GM18508 (cell line): ENCODE measurements at regions not wholly inside any gene's neighbourhood (a gene's known extent, or its start where the extent isn't known, plus 50 kb on each side); places are given as distances from the start of the nearest gene placed in this dataset.
"Not testable (repeated sequence)": the region's sequence is repeated elsewhere in the genome, so short reads cannot be mapped to it uniquely, and the experiment has no call there.

Experiments used
- ATAC-seq: cut with Tn5 transposase; IDR thresholded peaks from one replicate; pipeline ENCODE4 v1.9.1; 2021; ENCODE audit warnings: moderate number of reproducible peaks; ENCODE audit not compliant: insufficient read depth, unreplicated experiment

DNA sequence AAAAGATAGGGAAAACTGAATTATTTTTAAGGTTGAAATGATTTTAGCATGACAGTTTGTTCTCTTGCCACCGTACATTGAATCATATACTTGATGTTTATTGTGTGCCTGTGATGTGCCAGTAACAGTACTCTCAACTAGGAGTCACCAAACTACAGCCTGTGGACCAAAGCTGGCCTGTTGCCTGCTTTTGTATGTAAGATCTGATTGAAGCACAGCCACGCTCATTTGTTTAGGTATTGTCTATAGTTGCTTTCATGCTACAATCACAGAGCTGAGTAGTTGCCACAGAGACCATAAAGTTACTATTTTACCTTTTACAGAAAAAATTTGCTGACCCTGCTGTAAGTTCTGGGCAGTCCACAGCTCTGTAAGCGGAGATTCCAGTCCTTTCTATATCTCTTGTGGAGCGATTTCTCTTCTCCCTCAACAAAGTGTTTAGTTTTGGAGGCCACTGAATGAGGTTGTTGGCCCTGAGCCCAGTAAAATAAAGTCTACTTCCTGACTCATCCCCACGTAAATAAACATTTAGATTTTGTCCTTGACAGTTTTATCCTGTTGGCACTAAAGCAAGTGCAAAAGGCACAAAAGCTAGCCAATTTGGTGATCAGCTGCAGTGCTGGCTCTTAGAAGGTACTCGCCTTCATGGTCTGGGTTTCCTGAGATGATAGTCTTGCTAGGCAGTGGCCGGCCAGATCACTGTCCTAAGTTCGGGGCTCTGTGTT is 180.2 kb upstream of the ZNF92 start:
- ATAC-seq: not testable (repeated sequence)

DNA sequence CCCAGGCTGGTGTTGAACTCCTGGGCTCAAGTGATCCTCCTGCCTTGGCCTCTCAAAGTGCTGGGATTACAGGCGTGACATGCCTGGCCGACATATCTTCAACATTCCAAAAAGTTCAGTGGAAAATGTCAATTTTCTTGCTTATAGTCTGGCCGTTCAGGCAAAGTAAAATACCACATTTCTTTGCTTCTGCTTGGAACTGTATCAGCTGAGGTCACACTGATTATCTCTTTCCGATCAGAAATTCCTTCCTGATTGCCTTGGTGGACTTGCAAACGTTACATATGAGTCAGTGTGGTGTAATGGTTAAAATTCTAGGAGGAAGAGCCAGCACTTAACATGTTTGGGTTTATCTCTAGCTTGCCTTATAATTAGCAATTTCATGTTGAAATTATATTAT is 170.6 kb upstream of the ERV3-1 start:
- not testable (repeated sequence) for ATAC-seq

DNA sequence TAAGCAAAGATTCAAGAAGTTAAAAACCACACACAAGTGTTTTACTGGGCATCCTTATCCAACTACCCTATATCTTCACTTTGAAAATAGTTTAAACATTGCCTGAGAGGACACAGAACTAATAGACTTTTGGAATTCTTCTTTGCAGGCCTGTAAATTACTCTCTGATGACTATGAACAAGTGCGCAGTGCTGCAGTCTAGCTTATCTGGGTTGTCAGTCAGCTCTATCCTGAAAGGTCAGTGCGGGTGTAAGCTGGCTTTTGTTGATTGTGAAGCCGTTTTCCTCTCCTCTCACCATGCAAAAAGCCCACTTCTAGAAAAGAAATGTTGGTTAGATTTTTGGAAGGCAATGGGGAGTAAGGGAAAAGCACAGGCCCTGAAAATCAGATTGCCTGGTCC is 143.6 kb upstream of the ERV3-1 start:
- not testable (repeated sequence) for ATAC-seq

DNA sequence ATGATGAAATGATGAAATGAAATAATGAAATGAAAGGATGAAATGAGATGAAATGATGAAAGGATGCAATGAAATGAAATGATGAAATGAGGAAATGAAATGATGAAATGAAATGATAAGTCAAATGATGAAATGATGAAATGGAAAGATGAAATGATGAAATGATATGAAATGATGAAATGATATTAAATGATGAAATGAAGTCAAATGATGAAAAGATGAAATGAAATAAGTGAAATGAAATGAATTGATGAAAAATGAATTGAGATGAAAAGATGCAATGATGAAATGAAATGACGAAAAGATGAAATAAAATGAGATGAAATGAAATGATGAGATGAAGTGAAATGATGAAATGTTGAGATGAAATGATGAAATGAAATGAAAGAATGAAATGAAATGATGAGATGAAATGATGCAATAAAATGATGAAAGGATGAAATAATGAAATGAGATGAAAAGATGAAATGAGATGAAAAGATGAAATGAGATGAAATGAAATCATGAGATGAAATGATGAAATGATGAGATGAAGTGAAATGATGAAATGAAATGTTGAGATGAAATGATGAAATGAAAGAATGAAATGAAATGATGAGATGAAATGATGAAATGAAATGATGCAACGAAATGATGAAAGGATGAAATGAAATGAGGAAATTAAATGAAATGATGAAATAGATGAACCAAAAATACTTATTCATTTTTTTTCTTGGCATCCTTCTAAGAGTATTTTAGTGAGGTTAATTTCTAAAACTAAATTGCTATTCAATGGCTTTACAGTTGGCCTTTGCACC is 139.8 kb upstream of the ERV3-1 start:
- ATAC-seq: not testable (repeated sequence)

DNA sequence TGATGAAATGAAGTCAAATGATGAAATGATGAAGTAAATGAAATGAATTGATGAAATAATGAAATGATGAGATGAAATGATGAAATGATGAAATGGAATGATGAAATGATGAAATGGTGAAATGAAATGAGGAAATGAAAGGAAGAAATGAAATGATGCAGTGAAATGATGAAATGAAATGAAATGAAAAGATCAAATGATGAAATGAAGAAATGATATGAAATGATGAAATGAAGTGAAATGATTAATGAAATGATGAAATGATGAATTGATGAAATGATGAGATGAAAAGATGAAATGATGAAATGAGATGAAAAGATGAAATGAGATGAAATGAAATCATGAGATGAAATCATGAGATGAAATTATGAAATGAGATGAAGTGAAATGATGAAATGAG is 139.2 kb upstream of the ERV3-1 start:
- not testable (repeated sequence) for ATAC-seq

DNA sequence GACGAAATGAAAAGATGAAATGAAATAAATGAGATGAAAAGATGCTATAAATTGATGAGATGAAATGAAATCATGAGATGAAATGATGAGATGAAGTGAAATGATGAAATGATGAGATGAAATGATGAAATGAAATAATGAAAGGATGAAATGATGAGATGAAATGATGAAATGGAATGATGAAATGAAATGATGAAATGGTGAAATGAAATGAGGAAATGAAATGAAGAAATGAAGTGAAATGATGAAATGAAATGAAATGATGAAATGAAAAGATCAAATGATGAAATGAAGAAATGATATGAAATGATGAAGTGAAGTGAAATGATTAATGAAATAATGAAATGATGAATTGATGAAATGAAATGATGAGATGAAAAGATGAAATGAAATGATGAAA is 138.5 kb upstream of the ERV3-1 start:
- ATAC-seq: not testable (repeated sequence)

DNA sequence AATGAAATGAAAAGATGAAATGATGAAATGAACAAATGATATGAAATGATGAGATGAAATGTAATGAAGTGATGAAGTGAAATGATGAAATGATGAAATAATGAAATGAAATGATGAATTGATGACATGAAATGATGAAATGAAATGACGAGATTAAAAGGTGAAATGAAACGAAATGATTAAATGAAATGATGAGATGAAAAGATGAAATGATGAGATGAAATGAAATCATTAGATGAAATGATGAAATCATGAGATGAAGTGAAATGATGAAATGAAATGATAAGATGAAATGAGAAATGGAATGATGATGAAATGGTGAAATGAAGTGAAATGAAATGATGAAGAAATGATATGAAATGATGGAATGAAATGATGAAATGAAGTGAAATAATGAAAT is 138.1 kb upstream of the ERV3-1 start:
- not testable (repeated sequence) for ATAC-seq

DNA sequence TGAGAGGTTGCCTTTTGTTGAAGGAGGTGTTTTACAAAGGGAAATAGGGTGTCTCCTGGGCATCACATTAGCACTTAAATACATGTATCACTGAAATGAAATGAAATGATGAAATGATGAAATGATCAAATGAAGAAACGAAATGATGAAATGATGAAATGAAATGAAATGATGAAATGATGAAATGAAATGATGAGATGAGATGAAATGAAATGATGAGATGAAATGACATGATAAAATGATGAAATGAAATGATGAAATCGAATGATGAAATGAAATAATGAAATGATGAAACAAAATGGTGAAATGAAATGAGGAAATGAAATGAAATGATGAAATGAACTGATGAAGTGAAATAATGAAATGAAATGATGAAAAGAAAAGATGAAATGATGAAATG is 137.6 kb upstream of the ERV3-1 start:
- ATAC-seq: not testable (repeated sequence)

DNA sequence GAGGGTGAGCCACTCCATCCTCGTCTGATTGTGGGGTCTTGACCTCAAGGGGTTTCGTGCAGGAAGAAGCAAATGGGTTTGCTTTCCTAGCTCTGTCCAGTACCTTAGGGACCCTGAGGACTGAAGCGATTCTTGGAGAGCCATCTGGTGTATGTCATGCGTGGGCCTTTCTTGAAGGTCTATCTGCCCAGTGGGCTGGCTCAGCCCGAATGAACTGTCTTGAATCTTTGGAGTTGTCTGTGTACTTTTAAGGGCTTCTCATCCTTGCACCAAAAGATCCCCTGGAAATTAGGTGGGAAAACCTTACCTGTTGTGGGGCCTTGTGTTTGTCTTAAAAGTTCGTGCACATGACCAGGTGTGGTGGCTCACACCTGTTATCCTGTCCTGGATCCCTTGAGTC is 135.4 kb upstream of the ERV3-1 start:
- not testable (repeated sequence) for ATAC-seq

DNA sequence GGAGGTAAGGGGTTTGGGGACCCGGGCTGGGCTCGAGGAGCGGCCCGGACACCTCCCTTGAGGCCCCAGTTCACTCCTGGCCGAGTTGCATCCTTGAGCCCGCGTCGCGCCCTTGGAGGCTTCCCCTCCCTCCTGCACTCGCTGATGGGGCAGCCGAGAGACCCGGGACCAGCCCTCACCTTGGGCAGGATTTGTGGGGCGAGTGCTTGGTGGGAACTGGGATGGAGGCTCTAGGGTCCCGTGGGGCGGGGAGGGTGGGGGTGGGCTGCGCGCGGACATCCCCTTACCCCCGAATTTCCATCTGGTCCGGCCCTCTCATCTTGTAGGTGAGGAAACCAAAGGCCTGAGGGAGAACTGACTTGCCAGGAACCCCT is 134.9 kb upstream of the ERV3-1 start:
- not testable (repeated sequence) for ATAC-seq

DNA sequence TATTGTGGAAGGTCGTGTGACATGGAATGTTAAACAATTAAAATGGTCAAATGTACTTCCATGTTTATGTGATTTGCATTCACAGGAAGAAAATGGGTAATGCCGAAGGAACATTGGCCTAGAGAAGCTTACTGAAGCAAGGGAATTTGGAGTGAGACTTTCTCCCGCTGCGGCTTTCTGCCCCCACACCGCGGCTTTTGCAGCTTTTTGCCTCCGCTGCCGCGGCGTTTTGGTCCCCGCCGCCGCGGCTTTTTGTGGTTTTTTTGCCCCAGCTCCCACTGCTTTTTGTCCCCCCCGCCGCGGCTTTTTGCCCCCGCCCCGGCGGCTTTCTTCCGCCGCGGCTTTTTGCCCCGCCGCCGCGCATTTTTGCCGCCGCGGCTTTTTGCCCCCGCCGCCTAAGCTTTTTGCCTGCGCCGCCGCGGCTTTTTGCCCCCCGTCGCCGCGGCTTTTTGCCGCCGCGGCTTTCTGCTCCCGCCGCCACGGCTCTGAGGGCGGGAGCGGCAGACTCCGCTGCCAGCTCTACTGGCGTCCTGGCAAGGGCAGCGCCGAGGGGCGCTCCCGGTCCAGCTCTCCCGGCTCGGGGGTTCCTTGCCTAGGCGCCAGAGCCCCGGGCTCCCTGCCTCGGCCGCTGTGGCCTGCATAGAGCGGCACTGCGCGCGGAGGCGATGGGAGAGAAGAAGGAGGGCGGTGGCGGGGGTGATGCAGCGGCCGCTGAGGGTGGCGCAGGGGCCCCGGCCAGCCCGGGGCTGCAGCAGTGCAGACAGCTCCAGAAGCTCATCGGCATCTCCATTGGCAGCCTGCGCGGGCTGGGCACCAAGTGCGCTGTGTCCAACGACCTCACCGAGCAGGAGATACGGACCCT is 134.3 kb upstream of the ERV3-1 start:
- ATAC-seq: not testable (repeated sequence)

DNA sequence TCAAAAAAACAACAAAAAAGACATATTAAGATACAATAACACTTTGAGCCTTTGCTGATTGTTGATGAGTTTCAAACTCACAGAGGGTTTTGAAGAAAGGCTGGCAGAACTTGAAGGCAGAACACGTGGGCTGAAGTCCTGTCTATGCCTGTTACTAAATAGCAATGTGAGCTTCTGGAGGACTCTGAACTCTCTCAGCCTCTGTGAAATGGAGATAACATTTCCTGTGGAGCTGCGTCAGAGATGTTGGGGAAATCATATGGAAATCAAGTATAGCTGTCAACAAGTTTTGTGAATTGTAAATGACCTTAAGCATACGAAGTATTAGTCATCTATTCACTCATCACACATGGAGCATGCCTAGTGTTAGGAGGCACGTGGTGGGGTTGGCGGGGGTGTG is 130.4 kb upstream of the ERV3-1 start:
- ATAC-seq: not testable (repeated sequence)

DNA sequence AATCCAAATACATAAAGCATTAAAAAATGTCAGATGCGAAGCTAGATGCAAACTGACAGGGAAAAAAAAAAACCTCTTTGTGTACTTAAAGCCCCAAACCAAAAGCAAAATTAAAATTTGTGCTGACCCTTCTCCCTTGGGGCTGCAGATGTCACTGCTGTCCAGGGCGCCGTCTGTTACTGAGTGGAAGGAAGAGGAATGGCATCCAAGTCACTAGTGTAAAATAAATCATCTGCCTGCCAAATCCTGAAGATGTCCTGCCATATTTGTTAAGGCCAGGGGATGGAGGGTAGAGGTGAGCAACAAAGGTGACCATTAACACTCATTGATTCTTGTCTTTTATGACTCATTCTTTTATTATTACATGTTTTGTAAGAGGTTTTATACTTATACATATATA is 126.6 kb upstream of the ERV3-1 start:
- not testable (repeated sequence) for ATAC-seq

DNA sequence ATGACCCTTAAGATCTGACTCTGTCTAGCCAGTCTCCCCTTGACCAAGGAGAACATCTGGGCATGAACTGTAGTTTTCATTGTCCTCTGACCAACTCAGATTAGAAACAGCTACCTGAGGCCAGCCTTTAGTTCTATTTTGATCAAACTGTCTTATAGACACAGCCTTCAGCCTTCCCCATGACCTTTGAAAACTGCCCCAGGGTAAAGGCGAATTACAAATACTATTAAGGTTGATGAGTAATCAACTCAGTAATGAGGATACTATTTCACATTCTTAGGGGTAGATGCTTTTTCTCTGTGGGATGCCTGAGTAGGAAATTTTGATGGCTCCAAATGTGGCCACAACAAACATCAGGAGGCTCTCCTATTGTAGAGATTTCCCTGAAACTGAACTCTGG is 125.8 kb upstream of the ERV3-1 start:
- ATAC-seq: not testable (repeated sequence)

DNA sequence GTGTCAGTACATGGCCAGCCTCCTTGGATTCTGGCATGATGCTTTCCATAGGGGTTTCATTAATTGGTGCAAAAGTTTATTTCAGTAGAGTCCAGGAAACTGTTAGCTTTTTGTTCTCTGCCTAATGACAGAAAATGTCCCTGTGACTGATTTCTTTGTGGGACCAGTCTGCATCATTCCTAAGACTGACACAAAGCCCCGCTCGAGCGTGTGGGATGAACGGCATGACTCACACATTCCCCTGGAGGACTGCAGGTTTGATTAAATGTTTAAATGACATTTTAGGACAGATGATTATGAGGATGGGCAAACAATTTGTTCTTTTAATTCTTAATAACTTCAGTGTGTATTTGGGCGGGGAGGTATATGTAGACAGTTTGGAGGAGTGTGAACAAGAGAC is 120.9 kb upstream of the ERV3-1 start:
- not testable (repeated sequence) for ATAC-seq

DNA sequence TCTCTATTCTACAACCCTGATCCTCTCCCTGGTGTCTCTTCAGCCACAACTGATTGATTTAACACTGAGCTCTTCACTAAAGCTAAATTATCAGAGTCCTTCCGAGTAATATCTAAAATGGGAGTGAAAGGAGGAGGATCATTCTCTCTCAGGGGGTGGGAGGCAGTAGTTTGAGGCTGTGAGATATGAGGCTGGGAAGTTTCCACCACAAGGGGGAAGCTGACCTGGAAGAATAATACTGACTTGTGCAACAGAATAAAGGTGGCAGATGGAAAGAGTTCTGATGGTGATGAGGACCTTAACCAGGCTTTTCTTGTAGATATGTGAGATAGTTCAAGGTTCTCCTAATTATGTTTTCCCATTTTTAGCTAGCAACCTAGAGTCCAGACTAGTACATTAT is 118.1 kb upstream of the ERV3-1 start:
- ATAC-seq: not testable (repeated sequence)

DNA sequence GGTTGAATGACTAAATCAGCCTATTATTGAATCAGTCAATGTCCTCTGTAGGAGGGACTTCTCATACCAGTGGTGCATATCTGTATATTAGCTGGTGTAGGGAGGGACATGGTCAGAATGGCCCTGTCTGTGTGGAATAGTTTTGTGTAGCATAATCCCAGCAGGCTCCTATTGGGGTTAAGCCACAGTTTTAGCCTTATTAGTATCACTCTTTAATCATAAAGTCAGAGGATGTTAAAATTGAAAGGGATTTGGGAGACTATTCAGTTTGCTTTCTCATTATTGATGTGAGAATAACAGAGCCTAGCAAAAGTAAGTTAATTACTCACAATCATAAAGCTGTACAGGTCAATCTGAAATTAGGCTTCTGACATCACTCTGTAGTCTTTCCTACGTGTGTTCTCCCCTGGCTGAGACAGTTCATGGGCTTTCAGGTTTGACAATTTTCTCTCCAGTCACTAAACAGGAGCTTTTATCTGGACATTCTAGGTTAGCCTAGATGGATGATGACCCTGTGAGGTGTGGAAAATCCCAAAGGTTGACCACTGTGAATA is 99.2 kb upstream of the ERV3-1 start:
- ATAC-seq: not testable (repeated sequence)

DNA sequence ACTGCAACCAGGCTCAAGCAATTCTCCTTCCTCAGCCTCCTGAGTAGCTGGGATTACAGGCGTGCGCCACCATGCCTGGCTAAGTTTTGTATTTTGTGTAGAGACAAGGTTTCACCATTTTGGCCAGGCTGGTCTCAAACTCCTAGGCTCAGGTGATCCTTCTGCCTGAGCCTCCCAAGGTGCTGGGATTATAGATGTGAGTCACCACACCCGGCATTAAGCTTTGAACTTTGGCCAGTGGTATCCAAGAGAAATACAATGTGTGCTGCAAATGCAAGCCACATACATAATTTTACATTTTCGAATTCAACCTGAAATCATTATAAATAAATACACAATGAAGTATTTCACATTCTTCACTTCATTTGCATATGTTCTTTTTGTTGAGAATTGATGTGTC is 94.0 kb upstream of the ERV3-1 start:
- not testable (repeated sequence) for ATAC-seq

DNA sequence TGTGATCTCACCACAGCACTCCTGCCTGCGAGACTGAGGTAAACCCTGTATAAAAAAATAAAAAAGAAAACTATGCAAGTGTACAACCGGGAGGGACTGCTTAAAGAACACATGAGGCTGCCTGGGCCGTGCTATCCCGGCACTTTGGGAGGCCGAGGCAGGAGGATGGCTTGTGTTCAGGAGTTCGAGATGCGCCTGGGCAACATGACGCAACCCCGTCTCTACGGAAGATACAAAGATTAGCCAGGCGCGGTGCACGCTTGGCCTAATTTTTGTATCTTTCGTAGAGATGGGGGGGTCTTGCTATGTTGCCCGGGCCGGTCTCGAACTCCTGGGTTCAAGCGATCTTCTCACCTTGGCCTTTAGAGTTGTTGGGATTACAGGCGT is 75.2 kb upstream of the ERV3-1 start:
- not testable (repeated sequence) for ATAC-seq
